Panc1 (cell line): ENCODE measurements at regions not wholly inside any gene's neighbourhood (a gene's known extent, or its start where the extent isn't known, plus 50 kb on each side); places are given as distances from the start of the nearest gene placed in this dataset.

Source experiments
- POLR2AphosphoS5 ChIP-seq: IDR thresholded peaks from 2 replicates; pipeline ENCODE4 v1.6.1; 2012; ENCODE audit warnings: mild to moderate bottlenecking, low read depth, low read length, moderate library complexity
- TF ChIP-seq, protein P1 (sequence below), 2 experiments: IDR thresholded peaks; 2 replicates each; pipeline ENCODE4 v1.6.1; 2011 to 2012; ENCODE audit warnings: low read depth in 2 of 2, control low read depth in 1 of 2, low read length in 1 of 2, mild to moderate bottlenecking in 1 of 2, moderate library complexity in 1 of 2; ENCODE audit not compliant: insufficient read depth in 1 of 2
- TF ChIP-seq, protein P2 (sequence below): fragments of 450-650 bp; IDR thresholded peaks from 2 replicates; pipeline ENCODE4 v1.5.1; 2017; ENCODE audit warnings: mild to moderate bottlenecking

DNA sequence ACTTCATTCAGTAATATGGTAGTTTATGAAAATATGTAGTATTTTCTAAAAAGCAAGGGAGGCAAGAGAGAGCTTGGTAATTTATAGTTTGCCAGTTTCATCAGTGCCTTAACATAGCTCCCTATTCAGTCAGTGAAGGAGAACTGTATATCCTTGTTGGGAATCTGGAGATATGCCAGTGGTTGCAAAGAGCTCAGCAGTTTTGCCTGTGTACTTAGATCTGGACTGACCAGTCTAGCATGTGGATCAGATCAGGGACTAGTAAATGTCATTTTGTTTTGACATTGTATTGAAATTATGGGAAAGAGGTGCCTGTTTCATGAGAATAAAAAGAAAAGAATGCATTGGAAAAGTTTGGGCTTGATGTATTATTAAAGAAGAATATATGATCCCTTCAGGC lies 88.6 kb downstream of the ZIC3 start:
- TF ChIP-seq, protein P1, sequence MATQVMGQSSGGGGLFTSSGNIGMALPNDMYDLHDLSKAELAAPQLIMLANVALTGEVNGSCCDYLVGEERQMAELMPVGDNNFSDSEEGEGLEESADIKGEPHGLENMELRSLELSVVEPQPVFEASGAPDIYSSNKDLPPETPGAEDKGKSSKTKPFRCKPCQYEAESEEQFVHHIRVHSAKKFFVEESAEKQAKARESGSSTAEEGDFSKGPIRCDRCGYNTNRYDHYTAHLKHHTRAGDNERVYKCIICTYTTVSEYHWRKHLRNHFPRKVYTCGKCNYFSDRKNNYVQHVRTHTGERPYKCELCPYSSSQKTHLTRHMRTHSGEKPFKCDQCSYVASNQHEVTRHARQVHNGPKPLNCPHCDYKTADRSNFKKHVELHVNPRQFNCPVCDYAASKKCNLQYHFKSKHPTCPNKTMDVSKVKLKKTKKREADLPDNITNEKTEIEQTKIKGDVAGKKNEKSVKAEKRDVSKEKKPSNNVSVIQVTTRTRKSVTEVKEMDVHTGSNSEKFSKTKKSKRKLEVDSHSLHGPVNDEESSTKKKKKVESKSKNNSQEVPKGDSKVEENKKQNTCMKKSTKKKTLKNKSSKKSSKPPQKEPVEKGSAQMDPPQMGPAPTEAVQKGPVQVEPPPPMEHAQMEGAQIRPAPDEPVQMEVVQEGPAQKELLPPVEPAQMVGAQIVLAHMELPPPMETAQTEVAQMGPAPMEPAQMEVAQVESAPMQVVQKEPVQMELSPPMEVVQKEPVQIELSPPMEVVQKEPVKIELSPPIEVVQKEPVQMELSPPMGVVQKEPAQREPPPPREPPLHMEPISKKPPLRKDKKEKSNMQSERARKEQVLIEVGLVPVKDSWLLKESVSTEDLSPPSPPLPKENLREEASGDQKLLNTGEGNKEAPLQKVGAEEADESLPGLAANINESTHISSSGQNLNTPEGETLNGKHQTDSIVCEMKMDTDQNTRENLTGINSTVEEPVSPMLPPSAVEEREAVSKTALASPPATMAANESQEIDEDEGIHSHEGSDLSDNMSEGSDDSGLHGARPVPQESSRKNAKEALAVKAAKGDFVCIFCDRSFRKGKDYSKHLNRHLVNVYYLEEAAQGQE (IDR thresholded peaks at IDR 0.05; ENCODE audit: insufficient read depth in 1 of 2, low read depth in 2 of 2, low read length in 1 of 2): no peak
- no peak for TF ChIP-seq POLR2AphosphoS5
- TF ChIP-seq, protein P2, sequence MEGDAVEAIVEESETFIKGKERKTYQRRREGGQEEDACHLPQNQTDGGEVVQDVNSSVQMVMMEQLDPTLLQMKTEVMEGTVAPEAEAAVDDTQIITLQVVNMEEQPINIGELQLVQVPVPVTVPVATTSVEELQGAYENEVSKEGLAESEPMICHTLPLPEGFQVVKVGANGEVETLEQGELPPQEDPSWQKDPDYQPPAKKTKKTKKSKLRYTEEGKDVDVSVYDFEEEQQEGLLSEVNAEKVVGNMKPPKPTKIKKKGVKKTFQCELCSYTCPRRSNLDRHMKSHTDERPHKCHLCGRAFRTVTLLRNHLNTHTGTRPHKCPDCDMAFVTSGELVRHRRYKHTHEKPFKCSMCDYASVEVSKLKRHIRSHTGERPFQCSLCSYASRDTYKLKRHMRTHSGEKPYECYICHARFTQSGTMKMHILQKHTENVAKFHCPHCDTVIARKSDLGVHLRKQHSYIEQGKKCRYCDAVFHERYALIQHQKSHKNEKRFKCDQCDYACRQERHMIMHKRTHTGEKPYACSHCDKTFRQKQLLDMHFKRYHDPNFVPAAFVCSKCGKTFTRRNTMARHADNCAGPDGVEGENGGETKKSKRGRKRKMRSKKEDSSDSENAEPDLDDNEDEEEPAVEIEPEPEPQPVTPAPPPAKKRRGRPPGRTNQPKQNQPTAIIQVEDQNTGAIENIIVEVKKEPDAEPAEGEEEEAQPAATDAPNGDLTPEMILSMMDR: no peak
